HCT116 (cell line): ENCODE measurements at regions not wholly inside any gene's neighbourhood (a gene's known extent, or its start where the extent isn't known, plus 50 kb on each side); places are given as distances from the start of the nearest gene placed in this dataset.

Experiments used
- CEBPB ChIP-seq: IDR thresholded peaks from 2 replicates; pipeline ENCODE4 v1.6.1; 2012; ENCODE audit warnings: low read depth
- CTCF ChIP-seq, 3 experiments: fragments of 200-600 bp in 1 of 3; sonication (generic) in 1 of 3; IDR thresholded peaks in 2 of 3; conservative IDR thresholded peaks in 1 of 3; 2 replicates each; pipeline ENCODE4 v1.5.1; 2012 to 2017; ENCODE audit warnings: low read depth in 2 of 3, low read length in 2 of 3, antibody characterized with exemption in 1 of 3, borderline replicate concordance in 1 of 3, control low read depth in 1 of 3, mild to moderate bottlenecking in 1 of 3, mixed read lengths in 1 of 3, mixed run types in 1 of 3, moderate library complexity in 1 of 3; ENCODE audit not compliant: insufficient read depth in 1 of 3
- ELF1 ChIP-seq: IDR thresholded peaks from 2 replicates; pipeline ENCODE4 v1.6.1; 2012; ENCODE audit warnings: low read depth, borderline replicate concordance
- EZH2 ChIP-seq: fragments of 200-600 bp; sonication (generic); IDR thresholded peaks from 2 replicates; pipeline ENCODE4 v1.6.1; 2017; ENCODE audit warnings: antibody characterized with exemption, mixed run types
- JUND ChIP-seq: IDR thresholded peaks from 2 replicates; pipeline ENCODE4 v1.6.1; 2012
- MAX ChIP-seq: IDR thresholded peaks from 2 replicates; pipeline ENCODE4 v1.6.1; 2012
- POLR2A ChIP-seq: IDR thresholded peaks from 2 replicates; pipeline ENCODE4 v1.7.0; 2011; ENCODE audit warnings: borderline replicate concordance; ENCODE audit not compliant: insufficient read depth, insufficient read length; ENCODE audit errors: extremely low read depth
- RAD21 ChIP-seq: IDR thresholded peaks from 2 replicates; pipeline ENCODE4 v1.6.1; 2012; ENCODE audit warnings: low read depth, mild to moderate bottlenecking
- SP1 ChIP-seq: IDR thresholded peaks from 2 replicates; pipeline ENCODE4 v1.6.1; 2012; ENCODE audit warnings: low read depth
- TCF7L2 ChIP-seq: IDR thresholded peaks from 2 replicates; pipeline ENCODE4 v1.7.0; 2011; ENCODE audit warnings: borderline replicate concordance, inconsistent platforms; ENCODE audit not compliant: insufficient read depth, insufficient read length; ENCODE audit errors: extremely low read depth
- YY1 ChIP-seq: IDR thresholded peaks from 2 replicates; pipeline ENCODE4 v1.6.1; 2011; ENCODE audit warnings: low read length, low read depth, moderate library complexity, mild to moderate bottlenecking; ENCODE audit not compliant: insufficient replicate concordance; ENCODE audit errors: extremely low read depth
- ZFX ChIP-seq: fragments of 450-650 bp; IDR thresholded peaks from 2 replicates; pipeline ENCODE4 v1.6.1; 2017
- ZNF274 ChIP-seq: fragments of 200-500 bp; sonication (Bioruptor generic); IDR thresholded peaks from 2 replicates; pipeline ENCODE4 v1.6.1; 2014; ENCODE audit warnings: mild to moderate bottlenecking, low read depth, low read length, inconsistent platforms

GRCh38 chr1:4006676-4007374 lies 106.8 kb upstream of the C1orf174 start:
- TF ChIP-seq MAX (no peak), CTCF (IDR thresholded peaks at IDR 0.05 in 2 of 3, conservative IDR thresholded peaks at IDR 0.05 in 1 of 3; ENCODE audit: borderline replicate concordance in 1 of 3, insufficient read depth in 1 of 3, low read depth in 2 of 3, low read length in 2 of 3) (no peak), POLR2A (no peak), ZFX (no peak), RAD21 (no peak), SP1 (no peak), TCF7L2 (no peak), CEBPB (no peak), ZNF274 (no peak), EZH2 (no peak), YY1 (no peak), ELF1 (no peak), JUND (no peak)
